Vagina (tissue), 2 donors: ENCODE measurements at regions not wholly inside any gene's neighbourhood (a gene's known extent, or its start where the extent isn't known, plus 50 kb on each side); places are given as distances from the start of the nearest gene placed in this dataset.

ENCODE experiments used
- CTCF ChIP-seq, 3 experiments: fragments of 450-650 bp in 2 of 3; fragments of 200-600 bp in 1 of 3; sonication (generic) in 1 of 3; IDR thresholded peaks; one replicate each; pipeline ENCODE4 v1.5.1; 2017 to 2019; ENCODE audit warnings: antibody characterized with exemption in 3 of 3, mild to moderate bottlenecking in 2 of 3, moderate library complexity in 2 of 3
- POLR2A ChIP-seq, 2 donors: fragments of 450-650 bp; IDR thresholded peaks; one replicate each; pipeline ENCODE4 v1.6.1; 2017; ENCODE audit warnings: antibody characterized with exemption in 2 of 2, mild to moderate bottlenecking in 2 of 2, moderate library complexity in 2 of 2

- TF ChIP-seq POLR2A (IDR thresholded peaks at IDR 0.05) (no peak), CTCF (IDR thresholded peaks at IDR 0.05) (no peak)
Observed at GRCh38 chr11:80632156-80632555, 1191.3 kb upstream of the TENM4 start.
